Lower lobe of right lung (tissue), 2 donors: ENCODE measurements at regions not wholly inside any gene's neighbourhood (a gene's known extent, or its start where the extent isn't known, plus 50 kb on each side); places are given as distances from the start of the nearest gene placed in this dataset.

ENCODE experiments used
- ATAC-seq, 2 donors: fragments of 200-7000 bp; cut with Tn5 transposase; one replicate each; pipeline ENCODE4 v1.9.1; 2020 to 2022; ENCODE audit warnings: mild to moderate bottlenecking in 2 of 2, moderate library complexity in 2 of 2
- DNase-seq: peaks from one replicate; pipeline ENCODE4 v3.0.0-alpha.2; 2020
- H3K27ac ChIP-seq: fragments of 200-600 bp; one replicate; pipeline ENCODE4 v1.8.0; 2022
- H3K27me3 ChIP-seq: fragments of 200-600 bp; one replicate; pipeline ENCODE4 v1.8.0; 2022; ENCODE audit warnings: low read depth
- H3K36me3 ChIP-seq: fragments of 200-600 bp; one replicate; pipeline ENCODE4 v1.8.0; 2022; ENCODE audit warnings: mild to moderate bottlenecking
- H3K4me1 ChIP-seq: fragments of 200-600 bp; one replicate; pipeline ENCODE4 v1.8.0; 2022
- H3K4me3 ChIP-seq: fragments of 200-600 bp; one replicate; pipeline ENCODE4 v1.8.0; 2022; ENCODE audit warnings: mild to moderate bottlenecking
- H3K9me3 ChIP-seq: fragments of 200-600 bp; one replicate; pipeline ENCODE4 v1.8.0; 2022
- intact Hi-C: fragments of 100-400 bp; cut with DNase I; formaldehyde crosslinking; loops from one replicate; pipeline ENCODE4 v1.11.0; 2022
- TF ChIP-seq, protein P1 (sequence below): fragments of 200-600 bp; IDR thresholded peaks from one replicate; pipeline ENCODE4 v1.8.0; 2022; ENCODE audit warnings: antibody characterized with exemption, mild to moderate bottlenecking
- donor health status: DM: no; HTN: yes; CAD: no; lungs with severe emphysema.

GRCh38 chr17:77709594-77709993 lies 248.9 kb upstream of the TNRC6C start:
- intact Hi-C loops, result no loop called here
- Histone ChIP-seq H3K27ac (no peak overlapping the region), H3K27me3 (peaks cover 4% of the 10 kb centered on the region), H3K9me3 (peaks cover under 1% of the 10 kb centered on the region), H3K4me1 (no peaks in the 10 kb centered on the region), H3K4me3 (no peak overlapping the region), H3K36me3 (no peaks in the 10 kb centered on the region)
- no peak for ATAC-seq
- DNase-seq, result no peak
- TF ChIP-seq, protein P1, sequence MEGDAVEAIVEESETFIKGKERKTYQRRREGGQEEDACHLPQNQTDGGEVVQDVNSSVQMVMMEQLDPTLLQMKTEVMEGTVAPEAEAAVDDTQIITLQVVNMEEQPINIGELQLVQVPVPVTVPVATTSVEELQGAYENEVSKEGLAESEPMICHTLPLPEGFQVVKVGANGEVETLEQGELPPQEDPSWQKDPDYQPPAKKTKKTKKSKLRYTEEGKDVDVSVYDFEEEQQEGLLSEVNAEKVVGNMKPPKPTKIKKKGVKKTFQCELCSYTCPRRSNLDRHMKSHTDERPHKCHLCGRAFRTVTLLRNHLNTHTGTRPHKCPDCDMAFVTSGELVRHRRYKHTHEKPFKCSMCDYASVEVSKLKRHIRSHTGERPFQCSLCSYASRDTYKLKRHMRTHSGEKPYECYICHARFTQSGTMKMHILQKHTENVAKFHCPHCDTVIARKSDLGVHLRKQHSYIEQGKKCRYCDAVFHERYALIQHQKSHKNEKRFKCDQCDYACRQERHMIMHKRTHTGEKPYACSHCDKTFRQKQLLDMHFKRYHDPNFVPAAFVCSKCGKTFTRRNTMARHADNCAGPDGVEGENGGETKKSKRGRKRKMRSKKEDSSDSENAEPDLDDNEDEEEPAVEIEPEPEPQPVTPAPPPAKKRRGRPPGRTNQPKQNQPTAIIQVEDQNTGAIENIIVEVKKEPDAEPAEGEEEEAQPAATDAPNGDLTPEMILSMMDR, result no peak

DNA sequence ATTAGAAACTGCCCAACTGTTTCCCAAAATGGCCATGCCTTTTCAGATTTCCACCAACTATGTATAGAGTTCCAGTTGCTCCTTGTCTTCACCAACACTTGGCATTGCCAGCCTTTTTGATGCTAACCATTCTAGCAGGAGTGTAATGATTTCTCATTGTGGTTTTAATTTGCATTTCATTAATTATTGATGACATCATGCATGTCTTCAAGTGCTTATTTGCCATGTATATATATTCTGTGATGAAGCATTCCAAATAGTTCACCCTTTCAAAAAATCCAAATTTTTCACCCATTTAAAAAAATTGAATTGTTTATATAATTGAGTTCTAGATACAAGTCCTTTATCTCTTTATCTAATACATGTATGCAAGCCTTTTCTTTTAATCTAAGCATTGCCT lies 245.9 kb upstream of the TNRC6C start:
- Histone ChIP-seq H3K27ac (no peak overlapping the region), H3K36me3 (no peaks in the 10 kb centered on the region), H3K9me3 (no peaks in the 10 kb centered on the region), H3K27me3 (peaks cover 4% of the 10 kb centered on the region), H3K4me3 (no peak overlapping the region), H3K4me1 (no peaks in the 10 kb centered on the region)
- intact Hi-C loops, result no loop called here
- no peak for ATAC-seq
- no peak for DNase-seq
- TF ChIP-seq, protein P1, result no peak

DNA sequence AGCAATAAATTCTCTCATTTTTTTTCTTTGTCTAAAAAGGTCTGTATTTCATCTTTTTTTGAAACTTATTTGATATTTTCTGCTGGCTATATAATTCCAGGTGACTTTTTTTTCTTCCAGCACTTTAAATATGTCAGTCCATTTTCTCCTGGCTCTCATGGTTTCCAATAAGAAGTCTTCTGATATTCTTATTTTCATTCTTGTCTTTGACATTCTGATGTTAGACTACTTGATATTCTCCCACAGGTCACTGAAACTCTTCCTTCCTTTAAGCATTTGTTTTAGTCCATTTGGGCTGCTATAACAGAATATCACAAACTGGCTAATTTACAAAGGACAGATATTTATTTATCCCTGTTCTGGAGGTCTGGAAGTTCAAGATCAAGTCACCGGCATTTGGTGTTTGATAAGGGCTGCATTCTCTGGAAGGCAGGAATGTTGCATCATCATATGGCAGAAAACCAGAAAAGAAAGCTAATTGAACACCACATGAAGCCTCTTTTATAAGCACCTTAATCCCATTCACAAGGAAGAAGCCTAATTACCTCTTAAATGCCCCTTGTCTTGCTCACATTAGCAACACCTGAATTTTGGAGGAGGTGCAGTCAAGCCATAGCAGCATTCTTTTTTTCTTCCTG lies 242.1 kb upstream of the TNRC6C start:
- TF ChIP-seq, protein P1, result no peak
- ATAC-seq (no peak), DNase-seq (no peak)
- H3K27me3 ChIP-seq, result peaks cover 4% of the 10 kb centered on the region
- H3K27ac ChIP-seq, result no peak overlapping the region
- no peaks in the 10 kb centered on the region for H3K4me1 ChIP-seq
- H3K36me3 ChIP-seq, result no peaks in the 10 kb centered on the region
- intact Hi-C loops, result no loop called here
- no peaks in the 10 kb centered on the region for H3K9me3 ChIP-seq
- no peak overlapping the region for H3K4me3 ChIP-seq

DNA sequence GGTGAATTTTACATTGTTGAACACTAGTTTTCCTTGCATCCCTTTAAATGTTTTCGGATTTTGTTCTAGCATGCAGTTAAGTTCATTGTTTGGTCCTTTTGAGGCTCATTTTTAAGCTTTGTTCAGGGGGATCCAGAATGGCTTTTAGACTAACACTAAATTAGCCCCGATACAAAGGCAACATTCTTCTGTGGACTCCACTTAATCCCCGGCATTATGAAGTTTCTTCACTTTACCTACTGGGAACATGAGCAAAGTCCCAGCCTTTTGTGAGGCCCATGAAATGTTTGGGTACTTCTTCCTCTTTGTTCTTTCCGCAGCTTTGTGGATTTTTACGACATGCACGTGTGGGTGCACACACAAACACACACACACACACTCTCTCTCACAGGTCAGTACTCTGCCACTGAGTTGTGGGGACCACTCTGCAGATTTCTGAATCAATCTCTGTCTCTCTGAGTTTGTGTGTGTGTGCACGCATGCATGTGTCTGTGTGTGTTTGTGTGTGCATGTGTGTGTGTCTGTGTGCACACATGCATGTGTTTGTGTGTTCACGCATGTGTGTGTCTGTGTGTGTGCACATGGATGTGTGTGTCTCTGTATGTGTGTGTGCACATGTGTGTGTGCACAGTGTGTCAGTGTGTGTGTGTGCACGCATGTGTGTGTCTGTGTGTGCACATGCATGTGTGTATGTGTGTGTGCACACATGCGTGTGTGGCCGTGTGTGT lies 240.4 kb upstream of the TNRC6C start:
- Histone ChIP-seq H3K27ac (no peak overlapping the region), H3K4me3 (no peak overlapping the region), H3K9me3 (no peaks in the 10 kb centered on the region), H3K27me3 (peaks cover 7% of the 10 kb centered on the region), H3K36me3 (no peaks in the 10 kb centered on the region), H3K4me1 (no peaks in the 10 kb centered on the region)
- ATAC-seq (no peak), DNase-seq (no peak)
- intact Hi-C loops, result no loop called here
- TF ChIP-seq, protein P1, result no peak

- ATAC-seq, result no peak
- Histone ChIP-seq H3K36me3 (no peaks in the 10 kb centered on the region), H3K9me3 (no peaks in the 10 kb centered on the region), H3K27me3 (peaks cover 7% of the 10 kb centered on the region), H3K4me1 (no peaks in the 10 kb centered on the region), H3K27ac (no peak overlapping the region), H3K4me3 (no peak overlapping the region)
- DNase-seq, result no peak
- TF ChIP-seq, protein P1, result no peak
- intact Hi-C loops, result no loop called here
Measured at GRCh38 chr17:77718669-77718961, 239.9 kb upstream of the TNRC6C start.
